HepG2 (cell line): ENCODE measurements at regions not wholly inside any gene's neighbourhood (a gene's known extent, or its start where the extent isn't known, plus 50 kb on each side); places are given as distances from the start of the nearest gene placed in this dataset.

Experiments used
- FOXA1 ChIP-seq, 2 experiments: fragments of 450-650 bp in 1 of 2; sonication (generic) in 1 of 2; formaldehyde crosslinking in 1 of 2; IDR thresholded peaks; 2 replicates each; pipeline versions ENCODE4 v1.4.0 to v1.6.1; 2016 to 2020; ENCODE audit warnings: missing genetic modification reagents in 1 of 2
- FOXK2 ChIP-seq: fragments of 450-650 bp; IDR thresholded peaks from 2 replicates; pipeline ENCODE4 v1.6.1; 2016
- IKZF5 ChIP-seq: IDR thresholded peaks from 2 replicates; pipeline ENCODE4 v1.6.1; 2018; ENCODE audit warnings: missing genetic modification reagents, mild to moderate bottlenecking, missing compliant biosample characterization
- MIER3 ChIP-seq: IDR thresholded peaks from 2 replicates; pipeline ENCODE4 v1.6.1; 2016; ENCODE audit warnings: missing compliant biosample characterization, borderline replicate concordance
- MLX ChIP-seq: IDR thresholded peaks from 2 replicates; pipeline ENCODE4 v1.6.1; 2016
- MLXIP ChIP-seq: sonication (generic); formaldehyde crosslinking; IDR thresholded peaks from 2 replicates; pipeline ENCODE4 v1.9.0; 2021; ENCODE audit warnings: missing genetic modification reagents, borderline replicate concordance
- NR2F1 ChIP-seq, 2 experiments: fragments of 450-650 bp in 1 of 2; formaldehyde crosslinking in 1 of 2; IDR thresholded peaks; 2 replicates each; pipeline versions ENCODE4 v1.5.0 to v1.6.1; 2016 to 2020; ENCODE audit warnings: mild to moderate bottlenecking in 1 of 2, missing compliant biosample characterization in 1 of 2, missing genetic modification reagents in 1 of 2, moderate library complexity in 1 of 2
- NR2F6 ChIP-seq, 2 experiments: IDR thresholded peaks; 2 replicates each; pipeline ENCODE4 v1.6.1; 2016; ENCODE audit warnings: antibody characterized with exemption in 1 of 2, mild to moderate bottlenecking in 1 of 2
- RAD51 ChIP-seq: fragments of 450-650 bp; IDR thresholded peaks from 2 replicates; pipeline ENCODE4 v1.6.1; 2016; ENCODE audit warnings: borderline replicate concordance
- SIX4 ChIP-seq: sonication (generic); formaldehyde crosslinking; IDR thresholded peaks from 2 replicates; pipeline ENCODE4 v1.4.0; 2020; ENCODE audit warnings: missing genetic modification reagents
- SOX5 ChIP-seq: IDR thresholded peaks from 2 replicates; pipeline ENCODE4 v1.6.1; 2016; ENCODE audit warnings: borderline replicate concordance
- TFE3 ChIP-seq: IDR thresholded peaks from 2 replicates; pipeline ENCODE4 v1.6.1; 2016
- ZFP41 ChIP-seq: sonication (generic); formaldehyde crosslinking; IDR thresholded peaks from 2 replicates; pipeline ENCODE4 v1.4.0; 2020; ENCODE audit warnings: mild to moderate bottlenecking, missing genetic modification reagents, borderline replicate concordance
- ZNF3 ChIP-seq: IDR thresholded peaks from 2 replicates; pipeline ENCODE4 v1.7.0; 2017; ENCODE audit warnings: inconsistent platforms
- ZNF556 ChIP-seq: sonication (generic); formaldehyde crosslinking; IDR thresholded peaks from 2 replicates; pipeline ENCODE4 v1.4.0; 2020; ENCODE audit warnings: mild to moderate bottlenecking, missing genetic modification reagents, borderline replicate concordance
- TF ChIP-seq, protein P1 (sequence below): sonication (generic); formaldehyde crosslinking; IDR thresholded peaks from 2 replicates; pipeline ENCODE4 v1.8.1; 2023; ENCODE audit warnings: mild to moderate bottlenecking, missing genetic modification reagents, borderline replicate concordance
- TF ChIP-seq, protein P2 (sequence below): sonication (generic); formaldehyde crosslinking; IDR thresholded peaks from 2 replicates; pipeline ENCODE4 v1.9.0; 2021; ENCODE audit warnings: missing genetic modification reagents, mild to moderate bottlenecking, borderline replicate concordance
- TF ChIP-seq, protein P3 (sequence below): sonication (generic); formaldehyde crosslinking; IDR thresholded peaks from 2 replicates; pipeline ENCODE4 v1.8.0; 2022; ENCODE audit warnings: missing genetic modification reagents, low read depth, mild to moderate bottlenecking, borderline replicate concordance

GRCh38 chr3:110938629-110939028 is 133.0 kb upstream of the NECTIN3 start (continued):
- 0 out of 2 replicates have a peak, but pooled peaks have one; percentile 42 for TF ChIP-seq MLX (CRISPR knock-in tag)
- peak; percentile 47; the same call in 1 of the 2 replicates for TF ChIP-seq SOX5 (CRISPR knock-in tag)
- no peak for TF ChIP-seq IKZF5 (CRISPR knock-in tag)
- TF ChIP-seq NR2F6 (IDR thresholded peaks at IDR 0.05) = no peak
- TF ChIP-seq NR2F6 (CRISPR knock-in tag; IDR thresholded peaks at IDR 0.05) = peak; percentile 37; the same call in 1 of the 2 replicates
- peak; percentile 74 for TF ChIP-seq TFE3 (CRISPR knock-in tag)
- 0 out of 4 replicates have a peak, but pooled peaks of 1 of the 2 experiments have one; percentile 13 for TF ChIP-seq NR2F1 (CRISPR knock-in tag; IDR thresholded peaks at IDR 0.05)
- no peak for TF ChIP-seq ZNF3 (CRISPR knock-in tag)
- no peak for TF ChIP-seq ZNF556 (CRISPR knock-in tag)
- 0 out of 2 replicates have a peak, but pooled peaks have one; percentile 23 for TF ChIP-seq RAD51
- TF ChIP-seq FOXK2 = no peak
- TF ChIP-seq, protein P1, sequence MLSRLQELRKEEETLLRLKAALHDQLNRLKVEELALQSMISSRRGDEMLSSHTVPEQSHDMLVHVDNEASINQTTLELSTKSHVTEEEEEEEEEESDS (CRISPR knock-in tag) = no peak
- peak; percentile 50; the same call in 1 of the 2 replicates for TF ChIP-seq MIER3 (CRISPR knock-in tag)
- TF ChIP-seq, protein P2, sequence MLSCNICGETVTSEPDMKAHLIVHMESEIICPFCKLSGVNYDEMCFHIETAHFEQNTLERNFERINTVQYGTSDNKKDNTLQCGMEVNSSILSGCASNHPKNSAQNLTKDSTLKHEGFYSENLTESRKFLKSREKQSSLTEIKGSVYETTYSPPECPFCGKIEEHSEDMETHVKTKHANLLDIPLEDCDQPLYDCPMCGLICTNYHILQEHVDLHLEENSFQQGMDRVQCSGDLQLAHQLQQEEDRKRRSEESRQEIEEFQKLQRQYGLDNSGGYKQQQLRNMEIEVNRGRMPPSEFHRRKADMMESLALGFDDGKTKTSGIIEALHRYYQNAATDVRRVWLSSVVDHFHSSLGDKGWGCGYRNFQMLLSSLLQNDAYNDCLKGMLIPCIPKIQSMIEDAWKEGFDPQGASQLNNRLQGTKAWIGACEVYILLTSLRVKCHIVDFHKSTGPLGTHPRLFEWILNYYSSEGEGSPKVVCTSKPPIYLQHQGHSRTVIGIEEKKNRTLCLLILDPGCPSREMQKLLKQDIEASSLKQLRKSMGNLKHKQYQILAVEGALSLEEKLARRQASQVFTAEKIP = no peak
- no peak for TF ChIP-seq ZFP41 (CRISPR knock-in tag)
- no peak for TF ChIP-seq FOXA1 (IDR thresholded peaks at IDR 0.05)
- peak; percentile 68 for TF ChIP-seq FOXA1 (CRISPR knock-in tag; IDR thresholded peaks at IDR 0.05)
- TF ChIP-seq MLXIP (CRISPR knock-in tag) = no peak
- TF ChIP-seq, protein P3, sequence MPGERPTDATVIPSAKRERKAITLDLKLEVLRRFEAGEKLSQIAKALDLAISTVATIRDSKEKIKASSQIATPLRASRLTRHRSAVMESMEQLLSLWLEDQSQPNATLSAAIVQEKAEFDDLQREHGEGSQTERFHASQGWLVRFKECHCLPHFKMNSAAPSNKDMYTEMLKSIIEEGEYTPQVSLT (CRISPR knock-in tag) = no peak
- TF ChIP-seq SIX4 = peak; percentile 51; the same call in 1 of the 2 replicates
